ENCODE measurements at regions not wholly inside any gene's neighbourhood (a gene's known extent, or its start where the extent isn't known, plus 50 kb on each side); places are given as distances from the start of the nearest gene placed in this dataset.
A peak's percentile ranks its signal among the peaks of the same experiment; 100 is the strongest.

GRCh38 chr6:122049341-122049740, 350.1 kb upstream of the HSF2 start:
- DNase-seq: peak in 1 of 2 donors; percentile 18
- 34 to 46% methylated on average over 6 of the region's 6 CpGs for WGBS, 2 donors
- Histone ChIP-seq H3K4me3 (peak overlapping the region in 5 of 10 donors; percentile 3 to 25 (median 17)), H3K9me3 (no peaks in the 10 kb centered on the region), H3K4me1 (peaks cover 0 to 5% (median 0%) of the 10 kb centered on the region in 9 donors), H3K36me3 (no peaks in the 10 kb centered on the region), H3K27ac (no peak overlapping the region), H3K27me3 (no peaks in the 10 kb centered on the region)
- no peak for TF ChIP-seq CTCF (IDR thresholded peaks at IDR 0.05)
- intact Hi-C loops (cut with DNase I): loop anchor here in 2 of 10 donors (10.0 kb wide), 2 partner anchors 125 to 135 kb away; no protein-coding TSS in a partner anchor
- ATAC-seq: peak in 4 of 8 donors; percentile 55 to 73 (median 60)

GRCh38 chr6:122050242-122050755, 349.2 kb upstream of the HSF2 start:
- no peak for DNase-seq
- Histone ChIP-seq H3K27me3 (no peaks in the 10 kb centered on the region), H3K36me3 (no peaks in the 10 kb centered on the region), H3K9me3 (no peaks in the 10 kb centered on the region), H3K27ac (no peak overlapping the region), H3K4me3 (no peak overlapping the region), H3K4me1 (peaks cover 0 to 5% (median 0%) of the 10 kb centered on the region in 9 donors)
- TF ChIP-seq CTCF (IDR thresholded peaks at IDR 0.05): no peak
- intact Hi-C loops (cut with DNase I): loop anchor here in 1 of 10 donors (10.0 kb wide), 1 partner anchor 115 kb away; no protein-coding TSS in a partner anchor
- peak in 3 of 8 donors; percentile 11 to 42 (median 27) for ATAC-seq

- ATAC-seq: no peak
Observed at GRCh38 chr6:122052346-122052900, 347.0 kb upstream of the HSF2 start.

GRCh38 chr6:122059918-122060317, 339.5 kb upstream of the HSF2 start:
- ATAC-seq (no peak), DNase-seq (no peak)
- H3K9me3 ChIP-seq: no peaks in the 10 kb centered on the region
- H3K27me3 ChIP-seq: no peaks in the 10 kb centered on the region
- intact Hi-C loops (cut with DNase I): loop anchor here in 1 of 10 donors (10.0 kb wide), 1 partner anchor 105 kb away; no protein-coding TSS in a partner anchor
- H3K4me3 ChIP-seq: no peak overlapping the region
- no peak overlapping the region for H3K27ac ChIP-seq
- TF ChIP-seq CTCF (IDR thresholded peaks at IDR 0.05): no peak
- WGBS, 2 donors: 66 to 72% methylated on average over 4 of the region's 4 CpGs
- H3K4me1 ChIP-seq: no peaks in the 10 kb centered on the region
- no peaks in the 10 kb centered on the region for H3K36me3 ChIP-seq

More at GRCh38 chr6:122052346-122052900, 347.0 kb upstream of the HSF2 start:
- Histone ChIP-seq H3K27ac (no peak overlapping the region), H3K36me3 (no peaks in the 10 kb centered on the region), H3K4me3 (no peak overlapping the region), H3K27me3 (no peaks in the 10 kb centered on the region), H3K9me3 (no peaks in the 10 kb centered on the region), H3K4me1 (peaks cover 0 to 5% (median 0%) of the 10 kb centered on the region in 9 donors)
- DNase-seq: no peak
- 69 to 73% methylated on average over 3 of the region's 3 CpGs for WGBS, 2 donors
- intact Hi-C loops (cut with DNase I): loop anchor here in 1 of 10 donors (10.0 kb wide), 1 partner anchor 112 kb away; no protein-coding TSS in a partner anchor
- TF ChIP-seq CTCF (IDR thresholded peaks at IDR 0.05): no peak

All from heart right ventricle (tissue), 16 donors.